DMS153 treated with DMSO at 0.1 percent for 48 hours (cell line): ENCODE measurements at regions not wholly inside any gene's neighbourhood (a gene's known extent, or its start where the extent isn't known, plus 50 kb on each side); places are given as distances from the start of the nearest gene placed in this dataset.
"Not testable (repeated sequence)": the region's sequence is repeated elsewhere in the genome, so short reads cannot be mapped to it uniquely, and the experiment has no call there.

Experiments
- DNase-seq: peaks from one replicate; lab custom pipeline; 2025; ENCODE audit not compliant: unreplicated experiment; lab: John Stamatoyannopoulos, UW

- DNase-seq: no peak
These were observed 196.2 kb downstream of the SLC38A4 start for GRCh38 chr12:46629331-46630229.

- DNase-seq: no peak
These were observed 197.6 kb downstream of the SLC38A4 start for GRCh38 chr12:46628176-46628575.

- DNase-seq: no peak
These were observed 198.1 kb downstream of the SLC38A4 start for GRCh38 chr12:46627686-46628085.

- DNase-seq: not testable (repeated sequence)
These were observed 206.3 kb downstream of the SLC38A4 start for GRCh38 chr12:46619474-46619873.

- not testable (repeated sequence) for DNase-seq
These were observed 208.1 kb downstream of the SLC38A4 start for GRCh38 chr12:46617737-46618136.

GRCh38 chr12:46617167-46617566, 208.6 kb downstream of the SLC38A4 start:
- DNase-seq: no peak

GRCh38 chr12:46610754-46611153, 215.0 kb downstream of the SLC38A4 start:
- no peak for DNase-seq

- no peak for DNase-seq
These were observed 216.1 kb downstream of the SLC38A4 start for GRCh38 chr12:46609674-46610073.

- peak; percentile 3 for DNase-seq
These were observed 216.5 kb downstream of the SLC38A4 start for GRCh38 chr12:46609273-46609623.

- DNase-seq: no peak
These were observed 217.1 kb downstream of the SLC38A4 start for GRCh38 chr12:46608431-46609272.

- no peak for DNase-seq
These were observed 221.1 kb downstream of the SLC38A4 start for GRCh38 chr12:46604684-46605083.

- DNase-seq: no peak
These were observed 221.9 kb downstream of the SLC38A4 start for GRCh38 chr12:46603776-46604456.

- no peak for DNase-seq
These were observed 223.3 kb downstream of the SLC38A4 start for GRCh38 chr12:46602474-46602873.

GRCh38 chr12:46590991-46591703, 218.6 kb upstream of the SLC38A2 start:
- no peak for DNase-seq

- peak; percentile 83 for DNase-seq
These were observed 213.5 kb upstream of the SLC38A2 start for GRCh38 chr12:46585854-46586621.

GRCh38 chr12:46584098-46584497, 211.5 kb upstream of the SLC38A2 start:
- DNase-seq: not testable (repeated sequence)

- DNase-seq: not testable (repeated sequence)
These were observed 209.4 kb upstream of the SLC38A2 start for GRCh38 chr12:46581990-46582389.

- DNase-seq: no peak
These were observed 207.9 kb upstream of the SLC38A2 start for GRCh38 chr12:46580445-46580844.

- no peak for DNase-seq
These were observed 206.9 kb upstream of the SLC38A2 start for GRCh38 chr12:46579474-46579873.
